ENCODE measurements at regions not wholly inside any gene's neighbourhood (a gene's known extent, or its start where the extent isn't known, plus 50 kb on each side); places are given as distances from the start of the nearest gene placed in this dataset.

DNA sequence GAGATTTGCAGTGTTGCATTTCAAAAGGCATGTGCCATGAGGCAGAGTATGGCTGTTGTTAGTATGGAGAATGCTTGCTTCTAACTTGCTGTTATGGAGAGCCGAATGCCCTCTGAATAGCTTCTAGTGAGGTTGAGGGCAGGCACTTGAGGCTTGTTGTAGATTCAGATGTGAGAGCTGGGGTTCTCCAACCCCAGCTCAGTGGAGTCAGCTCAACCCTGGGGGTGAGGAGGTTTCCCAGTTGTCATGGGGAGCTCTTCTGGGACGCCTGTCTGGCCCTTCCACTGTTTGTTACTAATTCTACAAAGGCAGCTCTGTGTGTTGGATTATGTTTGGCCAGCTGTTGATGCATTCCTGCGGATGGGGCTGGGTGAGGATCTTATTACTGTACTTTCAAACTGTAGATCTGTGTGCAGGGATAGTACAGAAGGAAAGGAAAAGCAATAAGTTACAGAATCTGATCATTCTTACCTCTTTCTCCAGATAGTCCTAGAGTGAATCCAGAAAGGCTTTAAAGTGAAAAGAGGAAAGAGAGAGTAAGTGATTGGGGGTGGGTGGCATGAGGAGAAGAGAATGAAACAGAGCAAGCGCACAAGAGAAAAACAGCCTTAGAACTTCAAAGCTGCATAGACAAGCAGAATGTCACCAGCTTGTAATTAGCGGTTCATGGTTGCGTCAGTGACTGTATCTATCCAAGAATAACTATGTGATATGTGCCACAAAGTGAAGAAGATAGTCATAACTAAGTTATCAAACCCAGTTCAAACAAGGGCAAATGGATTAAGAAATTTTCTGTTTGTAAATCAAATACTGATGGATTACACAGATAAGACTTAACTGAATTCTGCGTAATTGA, 148.7 kb downstream of the PRL start:
- TF ChIP-seq POLR2A (IDR thresholded peaks at IDR 0.05) (no peak), POLR2AphosphoS5 (IDR thresholded peaks at IDR 0.05) (no peak)
- TF ChIP-seq, protein P1, sequence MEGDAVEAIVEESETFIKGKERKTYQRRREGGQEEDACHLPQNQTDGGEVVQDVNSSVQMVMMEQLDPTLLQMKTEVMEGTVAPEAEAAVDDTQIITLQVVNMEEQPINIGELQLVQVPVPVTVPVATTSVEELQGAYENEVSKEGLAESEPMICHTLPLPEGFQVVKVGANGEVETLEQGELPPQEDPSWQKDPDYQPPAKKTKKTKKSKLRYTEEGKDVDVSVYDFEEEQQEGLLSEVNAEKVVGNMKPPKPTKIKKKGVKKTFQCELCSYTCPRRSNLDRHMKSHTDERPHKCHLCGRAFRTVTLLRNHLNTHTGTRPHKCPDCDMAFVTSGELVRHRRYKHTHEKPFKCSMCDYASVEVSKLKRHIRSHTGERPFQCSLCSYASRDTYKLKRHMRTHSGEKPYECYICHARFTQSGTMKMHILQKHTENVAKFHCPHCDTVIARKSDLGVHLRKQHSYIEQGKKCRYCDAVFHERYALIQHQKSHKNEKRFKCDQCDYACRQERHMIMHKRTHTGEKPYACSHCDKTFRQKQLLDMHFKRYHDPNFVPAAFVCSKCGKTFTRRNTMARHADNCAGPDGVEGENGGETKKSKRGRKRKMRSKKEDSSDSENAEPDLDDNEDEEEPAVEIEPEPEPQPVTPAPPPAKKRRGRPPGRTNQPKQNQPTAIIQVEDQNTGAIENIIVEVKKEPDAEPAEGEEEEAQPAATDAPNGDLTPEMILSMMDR (IDR thresholded peaks at IDR 0.05): no peak

Measured in breast epithelium (tissue), 3 donors.